ENCODE measurements at regions not wholly inside any gene's neighbourhood (a gene's known extent, or its start where the extent isn't known, plus 50 kb on each side); places are given as distances from the start of the nearest gene placed in this dataset.
"Not testable (repeated sequence)": the region's sequence is repeated elsewhere in the genome, so short reads cannot be mapped to it uniquely, and the experiment has no call there.

GRCh38 chr11:38690211-38690610 is 2092.2 kb upstream of the RAG2 start:
- not testable (repeated sequence) for H3K36me3 Mint-ChIP-seq, H3K4me1 Mint-ChIP-seq, H3K27me3 Mint-ChIP-seq, H3K27ac Mint-ChIP-seq, H3K4me3 Mint-ChIP-seq
- peaks cover 19% of the 10 kb centered on the region for H3K9me3 Mint-ChIP-seq

GRCh38 chr11:38687008-38687407 is 2089.0 kb upstream of the RAG2 start:
- Mint-ChIP-seq H3K36me3 (no peaks in the 10 kb centered on the region), H3K4me1 (no peaks in the 10 kb centered on the region), H3K27me3 (no peaks in the 10 kb centered on the region), H3K27ac (no peak overlapping the region), H3K4me3 (no peak overlapping the region), H3K9me3 (peaks cover 14% of the 10 kb centered on the region)

DNA sequence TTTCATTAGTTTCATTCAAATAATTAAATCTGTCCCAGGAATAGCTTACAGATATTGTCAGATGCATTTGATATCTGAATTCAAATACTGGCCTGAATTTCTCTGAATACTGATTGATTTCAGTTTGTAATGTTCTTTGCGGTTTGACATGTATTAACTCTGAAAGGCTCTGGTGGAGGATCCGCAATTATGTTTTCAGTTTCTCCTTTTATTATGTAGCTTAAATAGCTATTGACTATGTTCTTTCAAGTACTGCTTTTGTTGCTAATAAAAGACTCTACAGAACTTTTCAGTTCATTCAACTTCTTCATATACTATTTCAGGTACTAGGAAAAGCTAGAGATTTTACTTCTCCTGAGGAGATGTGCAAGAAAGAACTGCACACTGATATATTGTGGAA is 2085.4 kb upstream of the RAG2 start:
- H3K4me3 Mint-ChIP-seq, result no peak overlapping the region

GRCh38 chr11:38680746-38681145 is 2082.7 kb upstream of the RAG2 start:
- Mint-ChIP-seq H3K36me3 (no peaks in the 10 kb centered on the region), H3K4me3 (no peak overlapping the region), H3K9me3 (peaks cover 10% of the 10 kb centered on the region), H3K27ac (no peak overlapping the region), H3K27me3 (no peaks in the 10 kb centered on the region), H3K4me1 (no peaks in the 10 kb centered on the region)

More for the DNA sequence above, 2085.4 kb upstream of the RAG2 start:
- Mint-ChIP-seq H3K27ac (no peak overlapping the region), H3K4me1 (no peaks in the 10 kb centered on the region), H3K36me3 (no peaks in the 10 kb centered on the region), H3K27me3 (no peaks in the 10 kb centered on the region), H3K9me3 (peaks cover 15% of the 10 kb centered on the region)

- Mint-ChIP-seq H3K27ac (no peak overlapping the region), H3K36me3 (no peaks in the 10 kb centered on the region), H3K4me1 (no peaks in the 10 kb centered on the region), H3K4me3 (no peak overlapping the region), H3K27me3 (no peaks in the 10 kb centered on the region), H3K9me3 (peaks cover 10% of the 10 kb centered on the region)
Measured at GRCh38 chr11:38680166-38680565, 2082.1 kb upstream of the RAG2 start.

- no peaks in the 10 kb centered on the region for H3K27me3 Mint-ChIP-seq
- no peaks in the 10 kb centered on the region for H3K4me1 Mint-ChIP-seq
- no peaks in the 10 kb centered on the region for H3K36me3 Mint-ChIP-seq
- H3K4me3 Mint-ChIP-seq, result no peak overlapping the region
- H3K27ac Mint-ChIP-seq, result no peak overlapping the region
- peaks cover 6% of the 10 kb centered on the region for H3K9me3 Mint-ChIP-seq
Measured at GRCh38 chr11:38672445-38672844, 2074.4 kb upstream of the RAG2 start.

- Mint-ChIP-seq H3K9me3 (peaks cover 6% of the 10 kb centered on the region), H3K4me3 (no peak overlapping the region), H3K36me3 (no peaks in the 10 kb centered on the region), H3K27me3 (no peaks in the 10 kb centered on the region), H3K4me1 (no peaks in the 10 kb centered on the region), H3K27ac (no peak overlapping the region)
Measured at GRCh38 chr11:38667359-38667758, 2069.3 kb upstream of the RAG2 start.

GRCh38 chr11:38648604-38649003 is 2050.6 kb upstream of the RAG2 start:
- H3K27me3 Mint-ChIP-seq, result no peaks in the 10 kb centered on the region
- no peak overlapping the region for H3K27ac Mint-ChIP-seq
- no peaks in the 10 kb centered on the region for H3K9me3 Mint-ChIP-seq
- no peaks in the 10 kb centered on the region for H3K4me1 Mint-ChIP-seq
- no peaks in the 10 kb centered on the region for H3K36me3 Mint-ChIP-seq
- no peak overlapping the region for H3K4me3 Mint-ChIP-seq

GRCh38 chr11:38646382-38646781 is 2048.3 kb upstream of the RAG2 start:
- Mint-ChIP-seq H3K4me1 (no peaks in the 10 kb centered on the region), H3K4me3 (no peak overlapping the region), H3K9me3 (peaks cover 5% of the 10 kb centered on the region), H3K27me3 (no peaks in the 10 kb centered on the region), H3K36me3 (no peaks in the 10 kb centered on the region), H3K27ac (no peak overlapping the region)

DNA sequence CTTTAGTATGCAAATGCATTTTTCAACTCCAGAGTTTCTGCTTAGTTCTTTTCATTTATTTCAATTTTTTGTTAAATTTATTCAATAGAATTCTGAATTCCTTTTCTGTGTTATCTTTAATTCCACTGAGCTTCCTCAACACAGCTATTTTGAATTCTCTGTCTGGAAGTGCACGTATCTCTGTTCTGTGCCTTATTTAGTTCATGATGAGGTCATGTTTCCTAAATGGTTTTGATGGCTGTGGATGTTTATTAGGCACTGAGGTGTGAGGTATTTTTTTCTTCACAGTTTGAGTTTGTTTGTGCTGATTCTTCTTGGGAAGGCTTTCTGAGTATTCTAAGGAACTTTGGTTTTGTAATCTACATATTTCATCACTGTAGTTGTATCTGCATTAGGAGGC is 2042.8 kb upstream of the RAG2 start:
- no peak overlapping the region for H3K4me3 Mint-ChIP-seq
- H3K4me1 Mint-ChIP-seq, result no peaks in the 10 kb centered on the region
- no peaks in the 10 kb centered on the region for H3K36me3 Mint-ChIP-seq
- H3K9me3 Mint-ChIP-seq, result peaks cover 17% of the 10 kb centered on the region
- no peaks in the 10 kb centered on the region for H3K27me3 Mint-ChIP-seq
- H3K27ac Mint-ChIP-seq, result no peak overlapping the region

DNA sequence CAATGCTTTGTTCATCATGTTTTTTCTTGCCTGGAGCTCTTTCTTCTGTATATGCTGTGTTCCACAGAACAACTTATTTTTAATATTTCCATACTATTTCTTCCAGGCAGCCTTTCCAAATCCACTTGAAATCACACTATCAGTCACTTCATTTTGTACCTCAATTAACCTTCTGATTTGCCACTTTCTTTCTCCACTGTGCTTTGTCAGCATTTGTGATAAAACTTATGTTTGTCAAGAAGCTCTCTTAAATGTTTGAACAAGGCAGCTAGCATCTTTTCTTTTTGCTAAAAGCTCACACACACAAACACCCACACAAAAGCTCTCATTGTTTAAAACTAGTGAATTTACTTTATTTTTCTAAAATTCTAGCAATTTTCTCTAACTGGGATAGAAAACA is 2014.7 kb upstream of the RAG2 start:
- Mint-ChIP-seq H3K36me3 (no peaks in the 10 kb centered on the region), H3K4me1 (no peaks in the 10 kb centered on the region), H3K4me3 (no peak overlapping the region), H3K27me3 (no peaks in the 10 kb centered on the region), H3K27ac (no peak overlapping the region), H3K9me3 (peaks cover 7% of the 10 kb centered on the region)

DNA sequence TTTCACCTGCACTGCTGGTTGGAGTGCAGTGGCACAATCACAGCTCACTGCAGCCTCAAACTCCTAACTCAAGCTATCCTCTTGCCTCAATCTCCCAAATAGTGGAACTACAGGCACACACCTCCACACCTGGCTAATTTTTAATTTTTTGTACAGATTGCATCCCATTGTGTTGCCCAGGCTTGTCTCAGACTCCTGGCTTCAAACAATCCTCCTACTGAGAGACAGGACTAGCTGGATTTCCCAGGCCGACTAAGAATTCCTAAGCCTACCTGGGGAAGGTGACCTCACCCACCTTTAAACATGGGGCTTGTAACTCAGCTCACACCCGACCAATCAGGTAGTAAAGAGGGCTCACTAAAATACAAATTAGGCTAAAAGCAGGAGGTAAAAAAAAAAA is 2003.3 kb upstream of the RAG2 start:
- not testable (repeated sequence) for H3K27me3 Mint-ChIP-seq, H3K4me3 Mint-ChIP-seq, H3K9me3 Mint-ChIP-seq, H3K4me1 Mint-ChIP-seq, H3K27ac Mint-ChIP-seq, H3K36me3 Mint-ChIP-seq

DNA sequence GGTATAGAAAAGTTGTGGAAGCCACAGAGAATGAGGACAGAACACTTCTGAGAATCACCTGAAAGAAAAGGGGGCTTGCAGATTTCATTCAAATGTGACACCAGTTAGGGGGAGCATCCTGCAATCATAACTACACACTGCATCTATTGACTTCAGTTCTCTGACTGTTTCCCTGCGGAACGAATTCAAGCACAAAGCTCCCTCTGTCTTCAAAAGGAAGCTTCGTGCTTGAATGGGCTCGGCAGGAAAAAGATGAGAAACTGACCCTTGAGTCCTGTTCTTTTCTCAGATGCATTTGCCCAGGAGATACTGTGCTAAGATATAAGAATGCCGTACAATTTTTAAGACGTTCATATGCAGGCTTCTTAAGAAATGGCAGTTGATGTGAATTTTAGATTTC is 2000.4 kb upstream of the RAG2 start:
- Mint-ChIP-seq H3K36me3 (no peaks in the 10 kb centered on the region), H3K4me3 (no peak overlapping the region), H3K4me1 (no peaks in the 10 kb centered on the region), H3K9me3 (no peaks in the 10 kb centered on the region), H3K27me3 (no peaks in the 10 kb centered on the region), H3K27ac (no peak overlapping the region)

- H3K4me3 Mint-ChIP-seq, H3K27ac Mint-ChIP-seq: not testable (repeated sequence)
Measured at GRCh38 chr11:38595359-38596016, 1997.5 kb upstream of the RAG2 start.

DNA sequence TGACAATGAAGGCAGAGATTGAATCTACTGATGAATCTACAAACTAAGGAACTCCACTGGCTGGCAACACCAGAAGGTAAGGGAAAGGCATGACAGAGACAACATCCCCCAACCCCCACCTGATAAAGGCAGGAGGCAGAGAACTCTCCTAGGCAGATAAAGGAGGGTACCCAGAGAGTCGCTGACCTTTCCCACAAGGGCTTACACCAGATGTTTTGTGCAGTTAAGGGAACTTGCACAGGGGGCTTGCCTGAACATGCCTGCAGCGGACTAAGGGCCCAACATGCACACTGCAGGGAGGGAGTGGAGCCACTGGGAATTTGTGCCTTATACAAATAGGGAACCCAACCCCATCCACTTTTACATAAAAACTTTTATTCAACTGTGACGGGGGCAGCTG is 1996.9 kb upstream of the RAG2 start:
- Mint-ChIP-seq H3K36me3 (no peaks in the 10 kb centered on the region), H3K9me3 (no peaks in the 10 kb centered on the region), H3K27me3 (no peaks in the 10 kb centered on the region), H3K4me3 (no peak overlapping the region), H3K4me1 (no peaks in the 10 kb centered on the region), H3K27ac (no peak overlapping the region)

More at GRCh38 chr11:38595359-38596016, 1997.5 kb upstream of the RAG2 start:
- H3K27me3 Mint-ChIP-seq, H3K4me1 Mint-ChIP-seq, H3K36me3 Mint-ChIP-seq, H3K9me3 Mint-ChIP-seq: not testable (repeated sequence)

- H3K36me3 Mint-ChIP-seq, result no peaks in the 10 kb centered on the region
- no peak overlapping the region for H3K27ac Mint-ChIP-seq
- H3K27me3 Mint-ChIP-seq, result no peaks in the 10 kb centered on the region
- H3K4me3 Mint-ChIP-seq, result no peak overlapping the region
- no peaks in the 10 kb centered on the region for H3K9me3 Mint-ChIP-seq
- H3K4me1 Mint-ChIP-seq, result no peaks in the 10 kb centered on the region
Measured at GRCh38 chr11:38593649-38594048, 1995.6 kb upstream of the RAG2 start.

GRCh38 chr11:38582756-38583155 is 1984.7 kb upstream of the RAG2 start:
- H3K4me1 Mint-ChIP-seq, result no peaks in the 10 kb centered on the region
- no peak overlapping the region for H3K4me3 Mint-ChIP-seq
- no peak overlapping the region for H3K27ac Mint-ChIP-seq
- H3K9me3 Mint-ChIP-seq, result no peaks in the 10 kb centered on the region
- H3K36me3 Mint-ChIP-seq, result no peaks in the 10 kb centered on the region
- H3K27me3 Mint-ChIP-seq, result no peaks in the 10 kb centered on the region

Data from activated naive CD4-positive, alpha-beta T cell treated with anti-CD3 and anti-CD28 coated beads, Interleukin-2, amount 50 U/mL, for 24 hours (primary cell).